ENCODE measurements at regions not wholly inside any gene's neighbourhood (a gene's known extent, or its start where the extent isn't known, plus 50 kb on each side); places are given as distances from the start of the nearest gene placed in this dataset.

DNA sequence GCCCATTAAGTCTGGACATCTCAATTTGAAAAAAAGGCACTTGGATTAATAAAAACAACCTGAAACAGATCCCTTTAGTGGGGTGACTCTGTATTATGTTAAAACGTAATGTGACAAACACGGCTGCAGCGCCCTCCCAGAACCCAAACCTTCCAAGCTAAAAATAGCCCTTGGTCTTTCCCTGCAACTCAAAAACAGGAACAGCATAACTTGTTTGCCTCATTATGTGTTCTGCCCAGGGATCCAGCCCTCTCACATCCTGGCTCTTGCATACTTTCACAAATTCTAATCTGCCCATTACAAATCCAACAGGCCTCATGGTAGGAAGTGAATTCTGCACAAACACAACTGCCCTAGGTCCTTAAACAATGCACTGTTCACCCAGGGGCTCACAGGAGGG is 94.7 kb upstream of the GADD45A start:
- H3K27ac ChIP-seq (ENCODE audit: extremely low read depth, low read depth, low read length): no peak overlapping the region
- H3K4me1 ChIP-seq (ENCODE audit: control insufficient read depth, insufficient read depth, low read length): no peaks in the 10 kb centered on the region
- no peak for TF ChIP-seq KLF16 (tag by site-specific recombination; IDR thresholded peaks at IDR 0.05)
- H3K9me3 ChIP-seq (ENCODE audit: control insufficient read depth, insufficient read depth, low read depth, low read length): no peaks in the 10 kb centered on the region
- no peaks in the 10 kb centered on the region for H3K36me3 ChIP-seq (ENCODE audit: control insufficient read depth in 2 of 2, insufficient read depth in 1 of 2, low read length in 2 of 2)
- CTCF ChIA-PET: no interaction called here
- POLR2A ChIA-PET: interaction anchor here (0.9 kb wide), 1 partner anchor 95 kb away, joined by 3 read pairs; the partner anchor contains the start of gene GADD45A
- no peak overlapping the region for H3K4me3 ChIP-seq (ENCODE audit: low read depth, low read length)

DNA sequence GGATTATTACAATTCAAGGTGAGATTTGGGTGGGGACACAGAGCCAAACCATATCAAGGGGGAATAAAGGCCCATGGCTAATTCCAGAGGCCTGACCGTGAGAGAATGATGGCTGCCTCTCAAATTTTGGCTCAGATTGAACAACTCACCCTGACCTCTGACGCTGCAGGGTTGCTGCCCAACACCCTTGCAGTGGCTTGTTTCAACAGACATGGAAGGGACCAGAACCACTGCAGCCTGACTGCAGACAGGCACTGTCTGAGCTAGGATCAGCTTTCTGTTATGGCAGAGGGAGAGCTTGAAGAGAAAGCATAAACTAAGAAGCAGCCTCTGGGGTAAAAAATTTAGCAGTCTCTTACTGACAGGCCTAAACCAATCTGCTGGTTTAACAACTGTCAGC is 90.2 kb upstream of the GADD45A start:
- ChIA-PET POLR2A (interaction anchor here (0.5 kb wide), 1 partner anchor 23 kb away, joined by 7 read pairs; no protein-coding TSS in a partner anchor), CTCF (interaction anchor here (3.6 kb wide), 1 partner anchor 33 kb away, joined by 9 read pairs; no protein-coding TSS in a partner anchor)
- Histone ChIP-seq H3K9me3 (ENCODE audit: control insufficient read depth, insufficient read depth, low read depth, low read length) (no peaks in the 10 kb centered on the region), H3K36me3 (ENCODE audit: control insufficient read depth in 2 of 2, insufficient read depth in 1 of 2, low read length in 2 of 2) (no peaks in the 10 kb centered on the region), H3K27ac (ENCODE audit: extremely low read depth, low read depth, low read length) (no peak overlapping the region), H3K4me3 (ENCODE audit: low read depth, low read length) (no peak overlapping the region), H3K4me1 (ENCODE audit: control insufficient read depth, insufficient read depth, low read length) (no peaks in the 10 kb centered on the region)
- TF ChIP-seq ZNF664 (tag by site-specific recombination; IDR thresholded peaks at IDR 0.05): no peak
- TF ChIP-seq ZFP69B (tag by site-specific recombination; IDR thresholded peaks at IDR 0.05): no peak
- TF ChIP-seq, protein P1, sequence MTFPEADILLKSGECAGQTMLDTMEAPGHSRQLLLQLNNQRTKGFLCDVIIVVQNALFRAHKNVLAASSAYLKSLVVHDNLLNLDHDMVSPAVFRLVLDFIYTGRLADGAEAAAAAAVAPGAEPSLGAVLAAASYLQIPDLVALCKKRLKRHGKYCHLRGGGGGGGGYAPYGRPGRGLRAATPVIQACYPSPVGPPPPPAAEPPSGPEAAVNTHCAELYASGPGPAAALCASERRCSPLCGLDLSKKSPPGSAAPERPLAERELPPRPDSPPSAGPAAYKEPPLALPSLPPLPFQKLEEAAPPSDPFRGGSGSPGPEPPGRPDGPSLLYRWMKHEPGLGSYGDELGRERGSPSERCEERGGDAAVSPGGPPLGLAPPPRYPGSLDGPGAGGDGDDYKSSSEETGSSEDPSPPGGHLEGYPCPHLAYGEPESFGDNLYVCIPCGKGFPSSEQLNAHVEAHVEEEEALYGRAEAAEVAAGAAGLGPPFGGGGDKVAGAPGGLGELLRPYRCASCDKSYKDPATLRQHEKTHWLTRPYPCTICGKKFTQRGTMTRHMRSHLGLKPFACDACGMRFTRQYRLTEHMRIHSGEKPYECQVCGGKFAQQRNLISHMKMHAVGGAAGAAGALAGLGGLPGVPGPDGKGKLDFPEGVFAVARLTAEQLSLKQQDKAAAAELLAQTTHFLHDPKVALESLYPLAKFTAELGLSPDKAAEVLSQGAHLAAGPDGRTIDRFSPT (tag by site-specific recombination; IDR thresholded peaks at IDR 0.05): no peak
- no peak for TF ChIP-seq ZNF600 (tag by site-specific recombination; IDR thresholded peaks at IDR 0.05)
- no peak for TF ChIP-seq RBAK (tag by site-specific recombination; IDR thresholded peaks at IDR 0.05)
- no peak for TF ChIP-seq KLF10 (tag by site-specific recombination; IDR thresholded peaks at IDR 0.05)
- TF ChIP-seq, protein P2, sequence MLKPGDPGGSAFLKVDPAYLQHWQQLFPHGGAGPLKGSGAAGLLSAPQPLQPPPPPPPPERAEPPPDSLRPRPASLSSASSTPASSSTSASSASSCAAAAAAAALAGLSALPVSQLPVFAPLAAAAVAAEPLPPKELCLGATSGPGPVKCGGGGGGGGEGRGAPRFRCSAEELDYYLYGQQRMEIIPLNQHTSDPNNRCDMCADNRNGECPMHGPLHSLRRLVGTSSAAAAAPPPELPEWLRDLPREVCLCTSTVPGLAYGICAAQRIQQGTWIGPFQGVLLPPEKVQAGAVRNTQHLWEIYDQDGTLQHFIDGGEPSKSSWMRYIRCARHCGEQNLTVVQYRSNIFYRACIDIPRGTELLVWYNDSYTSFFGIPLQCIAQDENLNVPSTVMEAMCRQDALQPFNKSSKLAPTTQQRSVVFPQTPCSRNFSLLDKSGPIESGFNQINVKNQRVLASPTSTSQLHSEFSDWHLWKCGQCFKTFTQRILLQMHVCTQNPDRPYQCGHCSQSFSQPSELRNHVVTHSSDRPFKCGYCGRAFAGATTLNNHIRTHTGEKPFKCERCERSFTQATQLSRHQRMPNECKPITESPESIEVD (tag by site-specific recombination; IDR thresholded peaks at IDR 0.05): no peak
- no peak for TF ChIP-seq ZXDB (tag by site-specific recombination; IDR thresholded peaks at IDR 0.05)

DNA sequence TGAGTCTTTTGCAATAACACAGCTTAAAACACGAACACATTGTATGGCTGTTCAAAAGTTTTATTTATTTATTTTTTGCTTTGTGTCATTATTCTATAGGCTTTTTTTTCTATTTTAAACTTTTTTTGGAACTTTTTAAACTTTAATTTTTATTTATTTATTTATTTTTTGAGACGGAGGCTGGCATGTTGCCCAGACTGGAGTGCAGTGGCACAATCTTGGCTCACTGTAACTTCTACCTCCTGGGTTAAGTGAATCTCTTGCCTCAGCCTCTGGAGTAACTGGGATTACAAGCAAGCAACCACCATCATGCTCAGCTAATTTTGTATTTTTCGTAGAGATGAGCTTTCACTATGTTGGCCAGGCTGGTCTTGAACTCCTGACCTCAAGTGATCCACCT is 88.3 kb upstream of the GADD45A start:
- ChIA-PET CTCF (interaction anchor here (3.6 kb wide), 1 partner anchor 35 kb away, joined by 9 read pairs; no protein-coding TSS in a partner anchor), POLR2A (no interaction called here)
- Histone ChIP-seq H3K4me3 (ENCODE audit: low read depth, low read length) (no peak overlapping the region), H3K36me3 (ENCODE audit: control insufficient read depth in 2 of 2, insufficient read depth in 1 of 2, low read length in 2 of 2) (no peaks in the 10 kb centered on the region), H3K9me3 (ENCODE audit: control insufficient read depth, insufficient read depth, low read depth, low read length) (no peaks in the 10 kb centered on the region), H3K27ac (ENCODE audit: extremely low read depth, low read depth, low read length) (no peak overlapping the region), H3K4me1 (ENCODE audit: control insufficient read depth, insufficient read depth, low read length) (no peaks in the 10 kb centered on the region)
- TF ChIP-seq SP2 (tag by site-specific recombination; IDR thresholded peaks at IDR 0.05): no peak
- TF ChIP-seq ZNF24 (tag by site-specific recombination; IDR thresholded peaks at IDR 0.05): no peak
- TF ChIP-seq ZNF174 (tag by site-specific recombination; IDR thresholded peaks at IDR 0.05): no peak
- no peak for TF ChIP-seq GLI2 (tag by site-specific recombination; IDR thresholded peaks at IDR 0.05; ENCODE audit: borderline replicate concordance, low read depth)
- TF ChIP-seq, protein P3, sequence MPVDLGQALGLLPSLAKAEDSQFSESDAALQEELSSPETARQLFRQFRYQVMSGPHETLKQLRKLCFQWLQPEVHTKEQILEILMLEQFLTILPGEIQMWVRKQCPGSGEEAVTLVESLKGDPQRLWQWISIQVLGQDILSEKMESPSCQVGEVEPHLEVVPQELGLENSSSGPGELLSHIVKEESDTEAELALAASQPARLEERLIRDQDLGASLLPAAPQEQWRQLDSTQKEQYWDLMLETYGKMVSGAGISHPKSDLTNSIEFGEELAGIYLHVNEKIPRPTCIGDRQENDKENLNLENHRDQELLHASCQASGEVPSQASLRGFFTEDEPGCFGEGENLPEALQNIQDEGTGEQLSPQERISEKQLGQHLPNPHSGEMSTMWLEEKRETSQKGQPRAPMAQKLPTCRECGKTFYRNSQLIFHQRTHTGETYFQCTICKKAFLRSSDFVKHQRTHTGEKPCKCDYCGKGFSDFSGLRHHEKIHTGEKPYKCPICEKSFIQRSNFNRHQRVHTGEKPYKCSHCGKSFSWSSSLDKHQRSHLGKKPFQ (tag by site-specific recombination; IDR thresholded peaks at IDR 0.05): no peak
- TF ChIP-seq ZNF10 (tag by site-specific recombination; IDR thresholded peaks at IDR 0.05): no peak

Data from HEK293 (cell line).